HG03103 (cell line): ENCODE measurements at regions not wholly inside any gene's neighbourhood (a gene's known extent, or its start where the extent isn't known, plus 50 kb on each side); places are given as distances from the start of the nearest gene placed in this dataset.

Experiments
- ATAC-seq: cut with Tn5 transposase; IDR thresholded peaks from one replicate; pipeline ENCODE4 v1.9.1; 2021; ENCODE audit warnings: low read depth; ENCODE audit not compliant: unreplicated experiment

GRCh38 chr4:125433453-125433852, 118.7 kb downstream of the FAT4 start:
- no peak for ATAC-seq

DNA sequence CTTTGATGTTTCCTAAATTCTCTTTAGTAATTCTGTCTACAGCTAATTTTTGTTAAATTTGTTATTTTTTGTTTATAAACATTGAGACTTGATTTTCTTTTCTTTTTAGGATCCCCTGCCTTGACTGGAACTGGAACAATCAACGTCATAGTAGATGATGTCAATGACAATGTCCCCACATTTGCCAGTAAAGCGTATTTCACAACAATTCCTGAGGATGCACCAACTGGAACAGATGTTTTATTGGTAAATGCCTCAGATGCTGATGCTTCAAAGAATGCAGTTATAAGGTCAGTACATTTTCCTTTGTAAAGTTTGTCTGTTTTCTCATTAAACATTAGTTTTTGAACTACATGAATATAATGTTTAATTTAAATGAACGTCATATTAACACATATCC, 119.4 kb downstream of the FAT4 start:
- ATAC-seq: no peak

- no peak for ATAC-seq
Measured at GRCh38 chr4:125440814-125441213, 126.1 kb downstream of the FAT4 start.

DNA sequence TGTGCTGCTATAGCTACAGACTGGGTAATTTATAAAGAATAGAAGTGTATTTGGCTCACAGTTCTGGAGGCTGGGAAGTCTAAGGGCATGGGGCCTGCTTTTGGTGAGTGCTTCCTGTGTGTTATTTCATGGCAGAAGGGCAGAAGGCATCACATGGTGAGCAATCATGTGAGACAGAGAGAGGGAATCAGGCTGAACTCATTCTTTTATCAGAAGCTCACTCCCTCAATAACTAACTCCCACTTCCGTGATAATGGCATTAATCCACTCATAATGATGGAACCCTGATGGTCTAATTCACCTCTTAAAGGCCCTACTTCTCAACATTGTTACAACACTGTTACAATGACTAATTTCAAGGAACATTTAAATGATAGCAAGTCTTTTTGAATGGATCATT, 129.4 kb downstream of the FAT4 start:
- ATAC-seq: no peak

- ATAC-seq: no peak
Measured at GRCh38 chr4:125445525-125445924, 130.8 kb downstream of the FAT4 start.

GRCh38 chr4:125447551-125448290, 133.0 kb downstream of the FAT4 start:
- ATAC-seq: no peak

GRCh38 chr4:125456075-125456474, 141.3 kb downstream of the FAT4 start:
- no peak for ATAC-seq

- no peak for ATAC-seq
Measured at GRCh38 chr4:125459531-125459930, 144.8 kb downstream of the FAT4 start.

GRCh38 chr4:125461676-125462363, 147.1 kb downstream of the FAT4 start:
- ATAC-seq: no peak

- ATAC-seq: no peak
Measured at GRCh38 chr4:125464146-125464545, 149.4 kb downstream of the FAT4 start.

DNA sequence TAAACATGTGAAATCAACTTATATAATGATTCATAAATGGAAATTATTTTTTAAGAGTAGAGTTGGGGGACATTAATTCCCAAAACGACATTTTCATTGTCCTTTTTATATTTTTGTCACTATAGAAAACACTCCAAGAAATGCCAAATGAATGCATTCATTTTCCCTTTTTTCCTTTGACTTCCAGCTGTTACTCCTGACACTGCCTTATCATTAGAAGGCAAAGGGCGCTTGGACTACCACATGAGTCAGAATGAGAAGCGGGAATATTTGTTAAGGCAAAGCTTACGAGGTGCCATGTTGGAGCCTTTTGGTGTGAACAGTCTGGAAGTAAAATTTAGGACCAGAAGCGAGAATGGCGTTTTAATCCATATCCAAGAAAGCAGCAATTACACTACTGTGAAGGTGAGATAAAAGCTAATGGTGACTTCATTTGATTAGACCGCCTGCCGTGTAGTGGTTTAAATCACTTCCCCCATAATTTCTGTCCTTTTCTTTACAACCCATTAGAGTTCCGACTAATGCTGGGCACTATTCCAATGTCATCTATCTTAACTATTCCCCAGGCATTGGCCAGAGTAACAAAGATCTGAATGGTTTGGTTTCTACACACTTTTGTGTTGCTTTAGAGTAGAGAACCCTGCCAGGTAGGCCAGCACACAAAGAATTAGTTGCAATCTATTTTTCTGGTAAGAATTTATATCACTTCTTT, 166.7 kb downstream of the FAT4 start:
- ATAC-seq: no peak

- ATAC-seq: no peak
Measured at GRCh38 chr4:125482822-125483221, 168.1 kb downstream of the FAT4 start.

GRCh38 chr4:125483278-125483677, 168.5 kb downstream of the FAT4 start:
- no peak for ATAC-seq

GRCh38 chr4:125484912-125485311, 170.2 kb downstream of the FAT4 start:
- no peak for ATAC-seq

DNA sequence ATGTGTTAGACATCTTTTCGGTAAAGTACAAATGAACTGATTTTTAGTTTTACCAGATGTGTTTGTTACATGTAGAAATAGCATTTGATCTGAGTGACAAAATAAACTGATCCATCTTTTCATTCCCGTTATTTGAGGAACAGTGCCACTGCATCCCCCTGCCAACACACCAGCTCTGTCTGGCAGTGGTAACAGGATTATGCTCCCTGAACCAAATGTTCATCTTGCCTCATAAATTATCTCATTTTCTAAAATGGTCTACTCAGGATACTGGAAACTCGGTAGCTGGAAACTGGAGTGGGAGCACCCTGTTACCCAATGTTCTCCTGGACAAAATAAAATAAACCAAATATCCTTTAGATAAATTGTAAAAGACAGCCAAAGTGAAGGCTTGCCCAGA, 171.6 kb downstream of the FAT4 start:
- ATAC-seq: no peak

GRCh38 chr4:125489952-125490690, 175.4 kb downstream of the FAT4 start:
- ATAC-seq: no peak

GRCh38 chr4:125492957-125493356, 178.2 kb downstream of the FAT4 start:
- no peak for ATAC-seq

DNA sequence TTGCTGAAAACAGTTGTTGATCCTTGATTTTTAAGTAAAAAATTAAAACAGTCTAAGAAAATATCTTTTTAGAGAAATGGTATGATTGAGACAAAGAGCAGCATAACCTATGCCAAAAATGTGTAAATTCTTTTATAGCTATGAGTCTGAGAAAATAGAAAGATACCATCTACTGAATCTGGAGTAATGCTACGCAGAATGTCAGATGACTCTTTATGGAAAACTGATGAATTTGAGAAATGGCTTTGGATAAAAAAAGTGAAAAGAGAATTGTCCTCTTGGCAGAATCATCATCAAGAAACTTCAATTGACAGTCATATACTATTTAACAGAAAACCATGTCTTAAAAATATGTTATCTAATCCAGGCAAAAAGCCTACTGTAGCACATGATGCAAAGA, 183.1 kb downstream of the FAT4 start:
- ATAC-seq: no peak

GRCh38 chr4:125498981-125499380, 184.2 kb downstream of the FAT4 start:
- ATAC-seq: no peak

- no peak for ATAC-seq
Measured at GRCh38 chr4:125501090-125501489, 186.3 kb downstream of the FAT4 start.

- ATAC-seq: no peak
Measured at GRCh38 chr4:125501568-125501967, 186.8 kb downstream of the FAT4 start.
